Ishikawa (cell line): ENCODE measurements at regions not wholly inside any gene's neighbourhood (a gene's known extent, or its start where the extent isn't known, plus 50 kb on each side); places are given as distances from the start of the nearest gene placed in this dataset.

Source experiments
- EGR1 ChIP-seq: IDR thresholded peaks from 2 replicates; pipeline ENCODE4 v1.6.1; 2012
- TCF12 ChIP-seq: IDR thresholded peaks from 2 replicates; pipeline ENCODE4 v1.6.1; 2012; ENCODE audit warnings: low read depth

- no peak for TF ChIP-seq EGR1
- no peak for TF ChIP-seq TCF12
Measured at GRCh38 chr11:15836795-15837194, 519.6 kb downstream of the SOX6 start.
